ENCODE measurements at regions not wholly inside any gene's neighbourhood (a gene's known extent, or its start where the extent isn't known, plus 50 kb on each side); places are given as distances from the start of the nearest gene placed in this dataset.

GRCh38 chr12:71291746-71292145 lies 133.9 kb upstream of the TSPAN8 start:
- TF ChIP-seq CTCF (conservative IDR thresholded peaks at IDR 0.05; ENCODE audit: low read length), result no peak
- no peak for TF ChIP-seq EZH2phosphoT487 (IDR thresholded peaks at IDR 0.05; ENCODE audit: borderline replicate concordance, low read depth, low read length)
